ENCODE measurements at regions not wholly inside any gene's neighbourhood (a gene's known extent, or its start where the extent isn't known, plus 50 kb on each side); places are given as distances from the start of the nearest gene placed in this dataset.

DNA sequence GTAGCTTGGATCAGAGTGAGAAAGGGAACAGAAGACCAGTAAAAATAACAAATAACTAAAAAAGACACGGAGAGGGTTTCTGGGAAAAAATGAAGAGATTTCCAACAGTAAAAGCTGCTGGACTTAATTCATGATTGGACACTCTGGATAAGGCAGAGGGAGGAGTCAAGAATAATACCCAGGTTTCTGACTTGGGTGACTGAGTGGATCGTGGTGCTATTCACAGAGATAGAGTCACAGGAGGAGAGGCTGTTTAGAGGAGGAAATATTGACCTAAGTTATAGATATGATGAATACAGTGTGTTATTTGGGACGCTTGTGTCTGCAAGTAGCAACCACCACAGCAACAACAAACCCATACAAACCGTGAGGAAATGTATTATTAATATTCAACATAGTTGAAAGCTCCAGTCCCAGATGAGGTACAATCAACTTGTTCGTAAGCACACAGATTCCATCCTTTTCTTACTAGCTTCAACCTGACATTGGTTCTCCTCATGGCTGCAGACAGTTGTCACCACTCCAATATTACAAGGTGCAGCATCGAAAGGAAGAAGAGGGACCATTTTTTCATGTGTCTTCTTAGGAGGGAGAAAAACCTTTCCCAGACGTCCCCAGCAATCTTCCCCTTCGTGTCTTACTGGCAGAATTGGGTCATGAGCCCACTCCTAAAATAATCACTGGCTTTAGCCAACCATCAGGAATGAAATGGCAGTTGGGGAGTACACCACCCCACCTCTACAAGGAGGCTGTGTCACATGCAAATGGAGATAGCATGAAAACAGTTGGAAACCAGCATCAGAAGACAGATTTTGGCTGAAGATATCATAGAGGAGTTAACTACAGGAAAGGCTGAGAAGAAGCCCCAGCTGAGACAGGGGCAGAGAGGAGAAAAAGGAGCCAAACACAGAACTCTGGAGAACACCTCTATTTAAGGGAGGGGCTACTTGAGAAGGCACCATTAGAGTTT is 387.8 kb downstream of the SHQ1 start:
- Histone ChIP-seq H3K4me3 (replicated peaks; ENCODE audit: low read depth, low read length) (no peak overlapping the region), H3K36me3 (ENCODE audit: control insufficient read depth, insufficient read depth, low read length) (no peaks in the 10 kb centered on the region), H3K27me3 (replicated peaks; ENCODE audit: control insufficient read depth, insufficient read depth, low read length) (no peaks in the 10 kb centered on the region; the same call in 1 of the 2 replicates)
- DNase-seq (ENCODE audit: extremely low read depth, insufficient read length), result no peak
- TF ChIP-seq, protein P1, sequence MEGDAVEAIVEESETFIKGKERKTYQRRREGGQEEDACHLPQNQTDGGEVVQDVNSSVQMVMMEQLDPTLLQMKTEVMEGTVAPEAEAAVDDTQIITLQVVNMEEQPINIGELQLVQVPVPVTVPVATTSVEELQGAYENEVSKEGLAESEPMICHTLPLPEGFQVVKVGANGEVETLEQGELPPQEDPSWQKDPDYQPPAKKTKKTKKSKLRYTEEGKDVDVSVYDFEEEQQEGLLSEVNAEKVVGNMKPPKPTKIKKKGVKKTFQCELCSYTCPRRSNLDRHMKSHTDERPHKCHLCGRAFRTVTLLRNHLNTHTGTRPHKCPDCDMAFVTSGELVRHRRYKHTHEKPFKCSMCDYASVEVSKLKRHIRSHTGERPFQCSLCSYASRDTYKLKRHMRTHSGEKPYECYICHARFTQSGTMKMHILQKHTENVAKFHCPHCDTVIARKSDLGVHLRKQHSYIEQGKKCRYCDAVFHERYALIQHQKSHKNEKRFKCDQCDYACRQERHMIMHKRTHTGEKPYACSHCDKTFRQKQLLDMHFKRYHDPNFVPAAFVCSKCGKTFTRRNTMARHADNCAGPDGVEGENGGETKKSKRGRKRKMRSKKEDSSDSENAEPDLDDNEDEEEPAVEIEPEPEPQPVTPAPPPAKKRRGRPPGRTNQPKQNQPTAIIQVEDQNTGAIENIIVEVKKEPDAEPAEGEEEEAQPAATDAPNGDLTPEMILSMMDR (IDR thresholded peaks at IDR 0.05; ENCODE audit: insufficient read depth, low read length, poor library complexity, severe bottlenecking), result no peak

DNA sequence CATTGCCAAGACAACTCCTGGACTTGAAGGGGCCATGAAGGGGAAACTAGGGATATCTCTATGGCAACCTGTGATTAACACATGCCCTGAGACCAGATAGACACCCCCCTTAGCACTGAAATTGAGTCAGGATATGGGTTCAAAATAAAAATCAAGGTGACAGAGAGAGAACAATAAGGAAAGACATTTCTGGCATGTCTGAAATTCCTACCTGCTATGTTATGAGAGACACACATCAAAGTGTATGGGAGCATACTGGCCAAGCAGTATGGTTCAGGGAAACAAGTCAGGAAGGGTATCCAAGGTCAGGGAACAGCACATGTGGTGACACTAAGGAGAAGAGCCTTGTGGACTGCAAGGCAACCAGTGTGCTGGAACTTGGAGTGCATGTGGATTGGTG is 388.7 kb downstream of the SHQ1 start:
- no peak overlapping the region for H3K4me3 ChIP-seq (replicated peaks; ENCODE audit: low read depth, low read length)
- H3K36me3 ChIP-seq (ENCODE audit: control insufficient read depth, insufficient read depth, low read length), result no peaks in the 10 kb centered on the region
- H3K27me3 ChIP-seq (replicated peaks; ENCODE audit: control insufficient read depth, insufficient read depth, low read length), result no peaks in the 10 kb centered on the region; the same call in 1 of the 2 replicates
- DNase-seq (ENCODE audit: extremely low read depth, insufficient read length), result no peak
- TF ChIP-seq, protein P1 (IDR thresholded peaks at IDR 0.05; ENCODE audit: insufficient read depth, low read length, poor library complexity, severe bottlenecking), result no peak

DNA sequence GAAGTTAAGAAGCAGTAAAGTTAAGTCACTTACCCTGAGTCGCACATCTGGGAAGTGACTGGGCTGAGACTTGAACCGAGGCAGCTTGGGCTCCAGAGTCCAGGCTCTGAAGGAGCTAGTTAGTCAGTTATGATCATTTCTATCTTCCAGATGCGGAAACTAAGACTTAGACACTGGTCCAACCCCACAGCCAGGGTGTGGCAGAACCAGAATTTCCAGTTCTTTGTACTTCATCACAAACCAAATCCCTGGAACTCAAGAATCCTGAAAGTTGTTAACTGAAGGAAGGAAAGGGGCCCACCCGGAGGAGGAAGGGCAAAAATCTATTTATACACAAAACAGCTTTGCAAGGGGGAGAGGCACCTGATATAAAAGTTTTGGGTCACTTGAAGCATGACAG is 389.9 kb downstream of the SHQ1 start:
- H3K27me3 ChIP-seq (replicated peaks; ENCODE audit: control insufficient read depth, insufficient read depth, low read length), result no peaks in the 10 kb centered on the region; the same call in 1 of the 2 replicates
- H3K36me3 ChIP-seq (ENCODE audit: control insufficient read depth, insufficient read depth, low read length), result no peaks in the 10 kb centered on the region
- TF ChIP-seq, protein P1 (IDR thresholded peaks at IDR 0.05; ENCODE audit: insufficient read depth, low read length, poor library complexity, severe bottlenecking), result no peak
- no peak overlapping the region for H3K4me3 ChIP-seq (replicated peaks; ENCODE audit: low read depth, low read length)
- no peak for DNase-seq (ENCODE audit: extremely low read depth, insufficient read length)

DNA sequence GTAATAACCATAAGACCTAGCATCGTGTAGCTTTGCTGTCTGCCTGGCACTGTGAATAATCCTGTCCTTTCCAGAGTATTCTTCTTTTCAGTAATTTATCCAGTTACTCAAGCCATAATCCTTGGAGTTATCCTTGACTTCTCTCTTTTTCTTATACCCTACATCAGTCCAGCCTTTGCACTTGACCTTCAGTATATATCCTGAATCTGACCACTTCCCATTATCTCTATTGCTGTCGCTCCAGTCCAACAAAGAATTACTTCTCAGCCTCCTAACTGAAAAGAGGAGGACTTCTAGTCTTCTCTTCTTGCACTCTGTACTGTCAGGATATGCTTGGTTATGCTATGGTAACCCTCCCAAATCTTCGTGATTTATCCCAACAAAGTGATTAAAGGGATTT is 393.8 kb downstream of the SHQ1 start:
- Histone ChIP-seq H3K36me3 (ENCODE audit: control insufficient read depth, insufficient read depth, low read length) (no peaks in the 10 kb centered on the region), H3K4me3 (replicated peaks; ENCODE audit: low read depth, low read length) (no peak overlapping the region), H3K27me3 (replicated peaks; ENCODE audit: control insufficient read depth, insufficient read depth, low read length) (no peaks in the 10 kb centered on the region)
- DNase-seq (ENCODE audit: extremely low read depth, insufficient read length), result no peak
- TF ChIP-seq, protein P1 (IDR thresholded peaks at IDR 0.05; ENCODE audit: insufficient read depth, low read length, poor library complexity, severe bottlenecking), result no peak

DNA sequence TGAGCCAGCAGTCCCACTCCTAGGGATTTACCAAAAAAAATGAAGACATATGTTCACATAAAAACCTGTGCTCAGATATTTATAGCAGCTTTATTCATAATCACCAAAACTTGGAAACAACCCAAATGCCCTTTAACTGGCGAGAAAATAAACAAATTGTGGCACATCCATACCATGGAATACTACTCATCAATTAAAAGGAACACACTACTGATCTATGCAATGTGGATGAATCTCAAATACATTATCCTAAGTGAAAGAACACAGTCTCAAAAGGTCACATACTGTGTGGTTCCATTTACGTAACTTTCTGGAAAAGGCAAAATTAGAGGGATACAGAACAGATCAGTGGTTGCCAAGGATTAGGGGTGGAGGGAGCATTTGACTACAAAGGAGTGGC is 394.5 kb downstream of the SHQ1 start:
- TF ChIP-seq, protein P1 (IDR thresholded peaks at IDR 0.05; ENCODE audit: insufficient read depth, low read length, poor library complexity, severe bottlenecking), result no peak

More for the DNA sequence above, 394.5 kb downstream of the SHQ1 start:
- no peak for DNase-seq (ENCODE audit: extremely low read depth, insufficient read length)
- Histone ChIP-seq H3K27me3 (replicated peaks; ENCODE audit: control insufficient read depth, insufficient read depth, low read length) (no peaks in the 10 kb centered on the region), H3K4me3 (replicated peaks; ENCODE audit: low read depth, low read length) (no peak overlapping the region), H3K36me3 (ENCODE audit: control insufficient read depth, insufficient read depth, low read length) (no peaks in the 10 kb centered on the region)
